Activated naive CD8-positive, alpha-beta T cell treated with anti-CD3 and anti-CD28 coated beads, Interleukin-2, amount 50 U/mL, for 16 hours (primary cell): ENCODE measurements at regions not wholly inside any gene's neighbourhood (a gene's known extent, or its start where the extent isn't known, plus 50 kb on each side); places are given as distances from the start of the nearest gene placed in this dataset.

Source experiments
- DNase-seq: peaks from one replicate; pipeline ENCODE4 v3.0.0-alpha.2; 2020; ENCODE audit warnings: low read depth, low spot score

GRCh38 chr5:110354915-110355644 is 371.4 kb downstream of the TMEM232 start:
- DNase-seq, result no peak

GRCh38 chr5:110356677-110357076 is 369.8 kb downstream of the TMEM232 start:
- DNase-seq, result no peak

- no peak for DNase-seq
Observed at GRCh38 chr5:110359221-110359620, 367.2 kb downstream of the TMEM232 start.

- no peak for DNase-seq
Observed at GRCh38 chr5:110361471-110361870, 365.0 kb downstream of the TMEM232 start.

GRCh38 chr5:110362261-110362660 is 364.2 kb downstream of the TMEM232 start:
- no peak for DNase-seq

- DNase-seq, result no peak
Observed at GRCh38 chr5:110366716-110367115, 359.8 kb downstream of the TMEM232 start.
